Mesenchymal stem cell (in vitro differentiated cells and primary cell): ENCODE measurements at regions not wholly inside any gene's neighbourhood (a gene's known extent, or its start where the extent isn't known, plus 50 kb on each side); places are given as distances from the start of the nearest gene placed in this dataset.

Experiments used
- DNase-seq: peaks from one replicate; pipeline ENCODE4 v3.0.0-alpha.2; 2013
- H2AFZ ChIP-seq: one replicate; pipeline ENCODE4 v1.6.1; 2013; ENCODE audit warnings: low read depth, mild to moderate bottlenecking, control low read depth, inconsistent platforms, low read length, moderate library complexity
- H2AK5ac ChIP-seq: 2 replicates; pipeline ENCODE4 v1.6.1; 2013; ENCODE audit warnings: low read length, moderate library complexity, mild to moderate bottlenecking, inconsistent platforms; ENCODE audit not compliant: severe bottlenecking
- H2BK120ac ChIP-seq: one replicate; pipeline ENCODE4 v1.6.1; 2013; ENCODE audit warnings: low read depth, mild to moderate bottlenecking, inconsistent platforms, low read length, moderate library complexity
- H2BK12ac ChIP-seq, 2 experiments: one replicate each; pipeline ENCODE4 v1.6.1; 2013; ENCODE audit warnings: inconsistent platforms in 2 of 2, low read length in 2 of 2, mild to moderate bottlenecking in 2 of 2, moderate library complexity in 2 of 2, control low read depth in 1 of 2
- H2BK15ac ChIP-seq: one replicate; pipeline ENCODE4 v1.6.1; 2013; ENCODE audit warnings: mild to moderate bottlenecking, low read depth, inconsistent platforms; ENCODE audit not compliant: poor library complexity, severe bottlenecking
- H2BK5ac ChIP-seq: 2 replicates; pipeline ENCODE4 v1.6.1; 2013; ENCODE audit warnings: low read depth, mild to moderate bottlenecking, low read length, control low read depth, inconsistent platforms; ENCODE audit not compliant: poor library complexity, severe bottlenecking
- H3K14ac ChIP-seq, 2 experiments: one replicate each; pipeline ENCODE4 v1.6.1; 2013; ENCODE audit warnings: inconsistent platforms in 2 of 2, low read length in 2 of 2, control low read depth in 1 of 2, mild to moderate bottlenecking in 1 of 2, moderate library complexity in 1 of 2
- H3K18ac ChIP-seq, 2 experiments: one replicate each; pipeline ENCODE4 v1.6.1; 2013; ENCODE audit warnings: inconsistent platforms in 2 of 2, low read length in 2 of 2, control low read depth in 1 of 2, low read depth in 1 of 2, mild to moderate bottlenecking in 1 of 2
- H3K23ac ChIP-seq, 2 experiments: one replicate each; pipeline ENCODE4 v1.6.1; 2013; ENCODE audit warnings: inconsistent platforms in 2 of 2, low read length in 2 of 2, mild to moderate bottlenecking in 2 of 2, moderate library complexity in 2 of 2, control low read depth in 1 of 2
- H3K27ac ChIP-seq: 2 replicates; pipeline ENCODE4 v1.5.1; 2013; ENCODE audit warnings: mild to moderate bottlenecking, moderate library complexity, low read length, control low read depth, inconsistent platforms; ENCODE audit not compliant: poor library complexity, severe bottlenecking
- H3K27me3 ChIP-seq, 2 experiments: 2 replicates each; pipeline versions ENCODE4 v1.6.1 to v1.7.0; 2013; ENCODE audit warnings: low read length in 2 of 2, mild to moderate bottlenecking in 2 of 2, moderate library complexity in 2 of 2, control low read depth in 1 of 2, inconsistent platforms in 1 of 2; ENCODE audit not compliant: control insufficient read depth in 1 of 2, insufficient read depth in 1 of 2
- H3K36me3 ChIP-seq, 2 experiments: 2 replicates each; pipeline versions ENCODE4 v1.6.1 to v1.7.0; 2013; ENCODE audit warnings: low read length in 2 of 2, control low read depth in 1 of 2, inconsistent platforms in 1 of 2, low read depth in 1 of 2, mild to moderate bottlenecking in 1 of 2; ENCODE audit not compliant: insufficient read depth in 2 of 2, control insufficient read depth in 1 of 2
- H3K4ac ChIP-seq, 2 experiments: one replicate each; pipeline ENCODE4 v1.6.1; 2013; ENCODE audit warnings: inconsistent platforms in 2 of 2, low read length in 2 of 2, mild to moderate bottlenecking in 2 of 2, moderate library complexity in 2 of 2, control low read depth in 1 of 2, low read depth in 1 of 2
- H3K4me1 ChIP-seq: 2 replicates; pipeline ENCODE4 v1.6.1; 2013; ENCODE audit warnings: low read depth, low read length, control low read depth; ENCODE audit not compliant: control insufficient read depth, insufficient read depth
- H3K4me2 ChIP-seq: 2 replicates; pipeline ENCODE4 v1.6.1; 2013; ENCODE audit warnings: low read length, mild to moderate bottlenecking, inconsistent platforms; ENCODE audit not compliant: poor library complexity, severe bottlenecking
- H3K4me3 ChIP-seq, 2 experiments: 2 replicates each; pipeline versions ENCODE4 v1.5.1 to v1.7.0; 2013; ENCODE audit warnings: low read length in 2 of 2, mild to moderate bottlenecking in 2 of 2, control low read depth in 1 of 2, low read depth in 1 of 2; ENCODE audit not compliant: insufficient read depth in 1 of 2
- H3K79me1 ChIP-seq: replicated peaks from 2 replicates; pipeline ENCODE4 v1.6.1; 2013; ENCODE audit warnings: mild to moderate bottlenecking, control low read depth, low read length, inconsistent platforms; ENCODE audit not compliant: poor library complexity, severe bottlenecking
- H3K9ac ChIP-seq: 2 replicates; pipeline ENCODE4 v1.7.0; 2013; ENCODE audit warnings: mild to moderate bottlenecking, low read length, moderate library complexity
- H3K9me3 ChIP-seq: 2 replicates; pipeline ENCODE4 v1.7.0; 2013; ENCODE audit warnings: mild to moderate bottlenecking, low read length; ENCODE audit not compliant: control insufficient read depth
- H4K8ac ChIP-seq: one replicate; pipeline ENCODE4 v1.6.1; 2013; ENCODE audit warnings: inconsistent platforms, mild to moderate bottlenecking, low read length, moderate library complexity
- H4K91ac ChIP-seq: one replicate; pipeline ENCODE4 v1.6.1; 2013; ENCODE audit warnings: mild to moderate bottlenecking, low read length, inconsistent platforms
- WGBS: methylation state at CpG from one replicate; pipeline ENCODE4 v1.1.7; 2013; ENCODE audit warnings: mixed read lengths; 5-methylcytosine and 5-hydroxymethylcytosine counted together

GRCh38 chr5:97644896-97645295, 461.8 kb upstream of the RIOK2 start:
- WGBS, result 95% methylated on average over 2 of the region's 2 CpGs
- Histone ChIP-seq H2BK120ac (no peak overlapping the region), H3K18ac (no peak overlapping the region), H2AFZ (no peak overlapping the region), H2BK15ac (no peak overlapping the region), H3K4me1 (no peaks in the 10 kb centered on the region), H3K79me1 (no peaks in the 10 kb centered on the region), H3K27ac (no peak overlapping the region), H2BK5ac (no peak overlapping the region), H3K27me3 (no peaks in the 10 kb centered on the region), H2AK5ac (no peak overlapping the region), H4K91ac (no peak overlapping the region), H3K9ac (no peak overlapping the region), H4K8ac (no peak overlapping the region), H3K4me3 (no peak overlapping the region), H3K14ac (no peak overlapping the region), H3K4ac (no peak overlapping the region), H3K4me2 (no peak overlapping the region), H2BK12ac (no peak overlapping the region), H3K9me3 (peaks cover 5% of the 10 kb centered on the region), H3K23ac (no peak overlapping the region), H3K36me3 (no peaks in the 10 kb centered on the region)
- DNase-seq, result no peak

- H3K4me2 ChIP-seq, result no peak overlapping the region
- H3K36me3 ChIP-seq, result no peaks in the 10 kb centered on the region
- H3K18ac ChIP-seq, result no peak overlapping the region
- no peak overlapping the region for H3K27ac ChIP-seq
- H4K91ac ChIP-seq, result no peak overlapping the region
- H2AK5ac ChIP-seq, result no peak overlapping the region
- no peaks in the 10 kb centered on the region for H3K9me3 ChIP-seq
- no peak overlapping the region for H3K4ac ChIP-seq
- H3K23ac ChIP-seq, result no peak overlapping the region
- H2AFZ ChIP-seq, result no peak overlapping the region
- H3K4me1 ChIP-seq, result no peaks in the 10 kb centered on the region
- no peak overlapping the region for H2BK120ac ChIP-seq
- no peak overlapping the region for H3K14ac ChIP-seq
- H3K4me3 ChIP-seq, result no peak overlapping the region
- no peak overlapping the region for H2BK5ac ChIP-seq
- no peak overlapping the region for H3K9ac ChIP-seq
- WGBS, result no CpG with 5 or more reads among the region's 1 CpG
- no peak overlapping the region for H4K8ac ChIP-seq
- H3K27me3 ChIP-seq, result no peaks in the 10 kb centered on the region
- H2BK12ac ChIP-seq, result no peak overlapping the region
- H2BK15ac ChIP-seq, result no peak overlapping the region
- no peak for DNase-seq
- no peaks in the 10 kb centered on the region for H3K79me1 ChIP-seq
Observed at GRCh38 chr5:97657239-97657638, 474.2 kb upstream of the RIOK2 start.

- no peak overlapping the region for H2BK5ac ChIP-seq
- no peak overlapping the region for H3K4me2 ChIP-seq
- H3K14ac ChIP-seq, result no peak overlapping the region
- no peak overlapping the region for H2AK5ac ChIP-seq
- no peaks in the 10 kb centered on the region for H3K9me3 ChIP-seq
- 81% methylated on average over 3 of the region's 4 CpGs for WGBS
- H2AFZ ChIP-seq, result no peak overlapping the region
- no peaks in the 10 kb centered on the region for H3K4me1 ChIP-seq
- no peak overlapping the region for H4K8ac ChIP-seq
- H3K4me3 ChIP-seq, result no peak overlapping the region
- H3K18ac ChIP-seq, result no peak overlapping the region
- no peaks in the 10 kb centered on the region for H3K36me3 ChIP-seq
- H2BK15ac ChIP-seq, result no peak overlapping the region
- H3K9ac ChIP-seq, result no peak overlapping the region
- H3K79me1 ChIP-seq, result no peaks in the 10 kb centered on the region
- no peak overlapping the region for H3K27ac ChIP-seq
- H2BK12ac ChIP-seq, result no peak overlapping the region
- H2BK120ac ChIP-seq, result no peak overlapping the region
- H3K4ac ChIP-seq, result no peak overlapping the region
- H3K23ac ChIP-seq, result no peak overlapping the region
- H4K91ac ChIP-seq, result no peak overlapping the region
- DNase-seq, result no peak
- H3K27me3 ChIP-seq, result no peaks in the 10 kb centered on the region
Observed at GRCh38 chr5:97658116-97658900, 475.3 kb upstream of the RIOK2 start.

- no peak overlapping the region for H3K14ac ChIP-seq
- no peaks in the 10 kb centered on the region for H3K79me1 ChIP-seq
- no peak overlapping the region for H2AFZ ChIP-seq
- H2BK15ac ChIP-seq, result no peak overlapping the region
- H3K36me3 ChIP-seq, result no peaks in the 10 kb centered on the region
- H3K4me2 ChIP-seq, result no peak overlapping the region
- 100% methylated on average over 1 of the region's 2 CpGs for WGBS
- H3K4me1 ChIP-seq, result no peaks in the 10 kb centered on the region
- no peak overlapping the region for H3K9ac ChIP-seq
- H3K23ac ChIP-seq, result no peak overlapping the region
- DNase-seq, result no peak
- no peak overlapping the region for H2BK12ac ChIP-seq
- no peak overlapping the region for H3K27ac ChIP-seq
- H2AK5ac ChIP-seq, result no peak overlapping the region
- H4K91ac ChIP-seq, result no peak overlapping the region
- no peak overlapping the region for H3K4ac ChIP-seq
- H2BK5ac ChIP-seq, result no peak overlapping the region
- H4K8ac ChIP-seq, result no peak overlapping the region
- no peak overlapping the region for H3K4me3 ChIP-seq
- no peaks in the 10 kb centered on the region for H3K9me3 ChIP-seq
- no peak overlapping the region for H3K18ac ChIP-seq
- no peak overlapping the region for H2BK120ac ChIP-seq
- no peaks in the 10 kb centered on the region for H3K27me3 ChIP-seq
Observed at GRCh38 chr5:97666783-97667182, 483.7 kb upstream of the RIOK2 start.
